ENCODE measurements at regions not wholly inside any gene's neighbourhood (a gene's known extent, or its start where the extent isn't known, plus 50 kb on each side); places are given as distances from the start of the nearest gene placed in this dataset.

DNA sequence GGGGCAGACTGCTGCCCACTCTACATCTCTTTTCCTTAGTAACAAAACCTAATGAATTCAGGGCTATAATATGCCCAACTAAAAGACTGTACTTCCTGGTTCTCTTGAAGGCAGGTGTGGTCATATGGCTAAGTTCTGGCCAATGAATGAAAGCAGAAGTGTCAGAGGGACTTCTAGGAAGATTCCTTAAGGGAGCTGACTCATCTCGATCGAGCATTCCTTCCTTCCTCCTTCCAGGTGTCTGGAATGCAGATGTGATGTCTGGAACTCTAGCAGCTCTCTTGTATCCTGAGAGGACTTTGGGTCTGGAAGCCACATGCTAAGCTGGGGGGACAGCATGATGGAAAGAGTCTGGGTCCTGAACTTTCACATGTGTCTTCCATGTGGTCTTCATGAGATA is 116.2 kb upstream of the STX18 start:
- TF ChIP-seq POLR2A (IDR thresholded peaks at IDR 0.05), result no peak
- TF ChIP-seq, protein P1, sequence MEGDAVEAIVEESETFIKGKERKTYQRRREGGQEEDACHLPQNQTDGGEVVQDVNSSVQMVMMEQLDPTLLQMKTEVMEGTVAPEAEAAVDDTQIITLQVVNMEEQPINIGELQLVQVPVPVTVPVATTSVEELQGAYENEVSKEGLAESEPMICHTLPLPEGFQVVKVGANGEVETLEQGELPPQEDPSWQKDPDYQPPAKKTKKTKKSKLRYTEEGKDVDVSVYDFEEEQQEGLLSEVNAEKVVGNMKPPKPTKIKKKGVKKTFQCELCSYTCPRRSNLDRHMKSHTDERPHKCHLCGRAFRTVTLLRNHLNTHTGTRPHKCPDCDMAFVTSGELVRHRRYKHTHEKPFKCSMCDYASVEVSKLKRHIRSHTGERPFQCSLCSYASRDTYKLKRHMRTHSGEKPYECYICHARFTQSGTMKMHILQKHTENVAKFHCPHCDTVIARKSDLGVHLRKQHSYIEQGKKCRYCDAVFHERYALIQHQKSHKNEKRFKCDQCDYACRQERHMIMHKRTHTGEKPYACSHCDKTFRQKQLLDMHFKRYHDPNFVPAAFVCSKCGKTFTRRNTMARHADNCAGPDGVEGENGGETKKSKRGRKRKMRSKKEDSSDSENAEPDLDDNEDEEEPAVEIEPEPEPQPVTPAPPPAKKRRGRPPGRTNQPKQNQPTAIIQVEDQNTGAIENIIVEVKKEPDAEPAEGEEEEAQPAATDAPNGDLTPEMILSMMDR (IDR thresholded peaks at IDR 0.05), result no peak

Data from vagina (tissue), 2 donors.